ENCODE measurements at regions not wholly inside any gene's neighbourhood (a gene's known extent, or its start where the extent isn't known, plus 50 kb on each side); places are given as distances from the start of the nearest gene placed in this dataset.
"Not testable (repeated sequence)": the region's sequence is repeated elsewhere in the genome, so short reads cannot be mapped to it uniquely, and the experiment has no call there.

DNA sequence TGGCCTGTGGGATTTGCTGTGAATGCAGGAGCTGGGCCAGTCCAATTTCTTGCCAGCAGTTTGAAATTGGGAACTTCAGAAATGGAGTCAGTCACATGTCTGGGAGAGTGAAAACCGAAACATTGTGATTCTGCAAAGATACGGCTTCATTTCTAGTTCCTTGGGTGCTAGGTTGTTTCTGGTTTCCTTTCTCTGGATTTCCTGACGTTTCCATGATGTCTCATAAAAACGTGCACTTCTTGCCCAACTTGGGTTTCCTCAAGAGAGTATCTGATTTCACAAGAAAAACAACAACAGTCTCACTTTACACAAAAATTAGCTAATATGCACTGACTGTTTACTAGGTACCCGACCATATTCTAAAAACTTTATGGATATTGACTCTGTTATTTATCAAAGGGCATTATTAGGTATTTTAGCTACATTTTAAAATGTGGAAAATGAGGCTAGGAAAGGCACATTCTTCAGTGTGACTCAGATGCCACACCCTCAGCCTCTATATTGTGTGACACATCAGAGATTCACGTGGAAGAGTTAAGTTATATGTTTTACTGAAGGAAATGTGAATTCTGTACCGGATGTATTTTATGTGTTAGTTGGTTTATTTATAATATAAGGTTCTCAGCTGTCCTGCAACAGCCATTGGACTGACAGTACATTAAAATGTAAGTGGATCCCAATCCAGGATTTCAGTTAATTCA, 225.0 kb upstream of the PUDP start:
- no peak for FAIRE-seq

GRCh38 chrX:7362111-7362510, 214.2 kb upstream of the PUDP start:
- FAIRE-seq: no peak

DNA sequence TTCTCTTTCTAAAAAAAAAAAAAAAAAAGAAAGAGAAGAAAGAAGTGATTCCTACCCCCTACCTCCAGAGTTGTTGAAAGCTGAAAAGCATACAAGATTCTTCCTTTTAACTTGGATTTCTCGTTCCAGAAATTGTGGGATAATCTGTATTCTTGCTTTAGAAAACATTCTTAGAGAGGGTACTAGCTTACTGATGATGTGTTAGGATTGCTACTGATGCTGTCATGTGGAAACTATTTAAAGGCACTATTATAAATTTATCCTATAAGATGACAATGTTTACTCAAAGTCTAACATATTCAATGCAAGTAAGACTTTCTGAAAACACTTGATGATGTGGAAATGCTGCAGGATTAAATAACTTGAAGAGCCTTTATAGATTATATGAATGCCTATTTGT, 204.0 kb upstream of the PUDP start:
- no peak for FAIRE-seq

DNA sequence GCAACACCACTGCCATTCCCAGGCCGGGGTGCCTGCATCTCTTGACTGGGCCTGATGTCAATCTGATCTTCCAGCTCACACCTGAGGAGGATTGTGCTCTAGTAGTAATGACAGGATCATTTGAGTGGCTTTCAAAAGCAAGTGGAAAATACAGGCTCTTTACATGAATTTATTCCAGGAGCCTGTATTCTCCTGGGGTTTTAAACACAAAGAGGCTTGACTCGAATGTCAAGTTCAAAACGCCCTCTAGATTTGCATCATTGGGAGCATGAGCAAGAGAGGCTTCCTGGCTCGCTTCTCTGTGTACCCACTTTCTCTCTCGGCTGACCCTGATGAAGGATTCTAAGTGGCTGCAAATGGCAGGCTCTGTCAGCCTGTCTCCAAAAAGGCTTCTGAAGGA, 199.5 kb upstream of the PUDP start:
- no peak for FAIRE-seq

DNA sequence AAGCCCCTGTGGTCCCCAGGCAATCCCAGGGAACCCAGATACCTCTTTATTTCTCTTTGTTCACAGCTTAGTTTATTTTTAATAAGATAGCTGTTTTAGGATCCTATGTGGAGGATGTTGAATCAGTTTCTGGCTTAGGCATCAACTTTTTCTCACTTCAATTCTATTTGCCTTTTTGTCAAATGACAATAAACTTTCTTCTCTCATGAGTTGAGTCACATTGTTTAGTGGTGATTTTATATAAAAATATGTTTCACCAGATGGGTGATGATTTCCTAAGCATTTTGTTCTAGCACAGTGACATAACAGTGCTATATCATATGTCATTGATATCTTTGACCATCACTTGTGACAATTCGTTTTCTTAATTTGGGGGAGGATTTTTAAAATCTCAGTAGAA, 198.1 kb upstream of the PUDP start:
- FAIRE-seq: no peak

DNA sequence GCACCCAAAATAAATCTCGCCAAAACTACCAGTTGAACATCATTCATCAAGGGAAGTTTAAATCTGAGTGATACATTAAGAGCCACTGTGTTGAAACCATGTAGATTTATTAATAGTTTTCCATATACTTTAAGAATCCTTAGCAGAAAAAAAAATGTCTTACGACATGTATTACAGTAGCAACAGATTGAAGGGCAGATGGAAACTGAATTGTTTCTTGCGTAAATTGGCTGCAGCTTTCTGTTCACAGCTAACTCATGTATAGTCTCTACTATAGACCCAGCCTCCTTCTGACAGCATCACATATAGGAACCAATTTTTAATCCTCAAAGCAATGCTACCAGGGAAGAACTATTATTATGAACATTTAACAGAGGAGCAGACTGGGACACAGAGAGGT, 195.2 kb upstream of the PUDP start:
- no peak for FAIRE-seq

- FAIRE-seq: not testable (repeated sequence)
Observed at GRCh38 chrX:7335816-7336362, 187.9 kb upstream of the PUDP start.

GRCh38 chrX:7334253-7334935, 186.4 kb upstream of the PUDP start:
- no peak for FAIRE-seq

DNA sequence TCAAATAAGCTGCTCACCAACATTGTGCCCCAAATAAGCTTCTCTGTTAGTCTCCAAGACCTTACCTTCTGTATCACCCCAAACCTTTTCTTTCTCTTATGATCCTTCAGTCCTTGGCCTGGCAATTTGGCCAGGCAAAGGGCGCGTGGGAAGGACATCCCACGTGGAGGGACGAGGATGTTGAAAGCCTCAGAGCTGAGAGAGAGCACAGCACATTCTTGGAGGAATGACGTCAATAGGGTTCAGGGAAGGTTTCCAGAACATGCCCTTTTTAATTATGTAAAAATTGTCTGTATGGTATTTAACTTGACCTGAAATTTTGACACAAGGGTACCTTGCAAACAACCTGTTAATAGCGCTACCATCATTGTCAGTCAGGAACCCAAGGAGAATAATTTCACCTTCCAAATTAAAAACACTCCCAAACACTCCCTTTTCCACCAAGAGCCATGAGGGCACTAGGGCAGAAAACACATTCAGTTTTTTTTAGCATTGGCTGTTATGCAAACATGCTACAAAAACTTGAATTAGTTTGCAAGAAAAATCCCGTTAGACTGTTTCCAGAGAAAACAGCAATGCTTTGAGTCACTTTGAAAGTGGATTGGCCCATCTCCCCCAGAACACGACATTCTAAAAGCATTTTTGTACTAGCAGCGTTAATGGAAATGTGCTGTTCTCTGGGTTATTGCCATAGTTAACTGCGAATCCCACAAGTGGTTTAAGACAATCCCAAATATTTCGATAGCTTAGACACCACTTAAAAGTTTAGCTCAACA, 183.2 kb upstream of the PUDP start:
- FAIRE-seq: no peak

- FAIRE-seq: no peak
Observed at GRCh38 chrX:7330556-7330955, 182.6 kb upstream of the PUDP start.

DNA sequence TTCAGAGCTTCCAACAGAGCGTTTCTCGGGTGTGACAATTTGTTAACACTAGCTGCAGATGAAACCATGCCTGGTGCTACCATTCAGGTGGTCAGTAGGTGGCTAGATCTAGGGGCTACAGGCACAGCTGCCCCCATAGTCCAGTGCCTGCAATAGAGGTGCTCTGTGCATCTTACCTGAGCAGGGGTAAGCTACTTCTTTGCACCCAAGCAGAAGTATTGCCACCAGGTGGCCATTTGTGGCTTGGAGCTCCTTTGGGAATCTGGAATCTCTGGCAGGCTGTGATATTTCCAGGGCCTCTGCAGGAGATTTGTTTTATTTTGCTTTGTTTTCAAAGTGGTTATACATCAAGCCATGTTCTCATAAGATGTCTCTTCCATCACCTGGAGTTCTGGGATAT, 170.7 kb upstream of the PUDP start:
- no peak for FAIRE-seq

DNA sequence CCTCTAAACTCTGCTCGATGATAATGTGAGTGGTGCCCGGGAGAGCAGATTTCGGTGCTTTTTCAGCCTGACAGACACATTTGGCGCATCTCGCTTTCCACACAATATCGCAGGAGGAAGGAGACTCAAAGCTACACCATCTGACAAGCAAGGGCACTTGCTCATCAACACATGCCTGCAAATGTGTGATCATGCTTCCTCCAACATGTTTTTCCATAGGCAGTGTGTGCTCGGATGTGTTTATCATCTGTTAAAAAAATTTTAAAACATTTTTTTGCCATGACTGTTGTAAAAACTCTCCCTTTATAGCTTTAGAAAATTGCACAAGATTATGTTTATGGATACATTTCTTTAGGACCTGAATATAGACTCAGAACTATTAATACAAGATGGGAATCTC, 170.3 kb upstream of the PUDP start:
- no peak for FAIRE-seq

DNA sequence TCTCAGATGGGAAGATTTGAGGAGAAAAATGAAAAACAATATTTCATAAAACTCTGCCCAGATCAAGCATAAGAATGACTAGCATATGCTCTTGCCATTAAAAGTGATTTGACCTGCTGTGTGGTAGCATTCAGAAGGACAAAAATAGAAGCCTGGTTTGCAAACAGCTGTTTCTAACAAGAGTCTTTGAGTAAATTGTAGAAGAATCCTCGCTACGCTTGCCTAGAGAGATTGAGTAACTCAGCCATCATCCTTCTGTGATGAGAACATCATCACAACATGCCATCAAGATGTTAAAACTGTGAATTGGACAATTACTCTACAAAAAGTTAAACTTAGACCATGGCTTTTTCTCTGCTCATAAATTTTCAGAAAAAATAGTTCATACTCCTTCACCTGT, 168.9 kb upstream of the PUDP start:
- no peak for FAIRE-seq

DNA sequence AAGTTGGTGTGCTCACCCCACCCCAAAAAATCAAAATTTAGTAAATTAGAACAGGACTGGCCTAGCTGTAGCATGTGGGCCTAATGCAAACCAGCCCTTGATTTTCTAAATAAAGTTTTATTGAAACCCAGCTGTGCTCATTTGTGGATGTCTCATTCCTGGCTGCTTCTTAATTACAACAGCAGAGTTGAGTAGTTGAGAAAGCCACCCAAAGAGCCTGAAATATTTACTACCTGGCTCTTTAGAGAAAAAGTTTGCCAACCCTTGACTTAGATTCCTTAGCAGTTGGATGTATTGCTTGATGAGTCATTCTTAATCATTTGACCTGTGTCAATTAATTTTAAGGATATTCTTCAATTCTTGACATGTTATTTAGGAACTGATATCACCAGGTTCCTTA, 168.3 kb upstream of the PUDP start:
- no peak for FAIRE-seq

DNA sequence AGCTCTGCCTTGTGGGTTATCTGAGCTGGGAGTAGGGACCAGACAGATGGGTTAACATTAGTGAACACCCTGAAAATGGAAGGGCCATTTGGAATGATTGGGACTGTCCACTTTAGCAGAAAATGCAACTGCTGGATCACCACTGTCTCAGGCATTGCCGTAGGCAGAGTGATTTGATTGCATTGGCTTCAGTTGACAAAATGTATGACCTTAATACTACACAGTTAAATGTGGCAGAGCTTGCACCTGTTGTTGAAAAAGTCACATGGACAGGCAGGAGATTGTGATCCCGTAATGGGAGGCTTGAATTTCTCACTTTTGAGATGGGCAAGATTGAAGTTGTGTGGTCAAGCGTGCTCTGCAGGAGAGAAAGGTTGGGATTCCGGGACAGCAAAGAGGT, 166.5 kb upstream of the PUDP start:
- FAIRE-seq: no peak

GRCh38 chrX:7307720-7308119, 159.8 kb upstream of the PUDP start:
- no peak for FAIRE-seq

DNA sequence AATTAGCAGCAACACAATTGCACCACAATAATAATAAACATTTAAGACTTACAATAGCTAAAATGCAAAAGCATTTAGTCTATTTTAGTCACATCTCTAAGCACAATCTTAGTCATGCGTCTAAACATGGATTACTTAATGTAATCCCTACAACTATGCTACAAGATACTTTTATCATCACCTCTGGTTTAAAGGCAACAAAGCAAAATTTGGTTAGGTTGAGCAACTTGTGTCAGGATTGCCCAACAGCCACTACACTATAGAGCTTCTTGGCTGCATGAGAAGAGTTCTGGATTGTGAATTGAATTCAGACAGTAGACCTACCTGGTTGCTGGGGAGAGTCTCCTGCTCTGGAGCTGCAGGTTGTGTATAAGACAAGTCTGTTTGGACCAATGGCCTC, 146.5 kb upstream of the PUDP start:
- FAIRE-seq: no peak

DNA sequence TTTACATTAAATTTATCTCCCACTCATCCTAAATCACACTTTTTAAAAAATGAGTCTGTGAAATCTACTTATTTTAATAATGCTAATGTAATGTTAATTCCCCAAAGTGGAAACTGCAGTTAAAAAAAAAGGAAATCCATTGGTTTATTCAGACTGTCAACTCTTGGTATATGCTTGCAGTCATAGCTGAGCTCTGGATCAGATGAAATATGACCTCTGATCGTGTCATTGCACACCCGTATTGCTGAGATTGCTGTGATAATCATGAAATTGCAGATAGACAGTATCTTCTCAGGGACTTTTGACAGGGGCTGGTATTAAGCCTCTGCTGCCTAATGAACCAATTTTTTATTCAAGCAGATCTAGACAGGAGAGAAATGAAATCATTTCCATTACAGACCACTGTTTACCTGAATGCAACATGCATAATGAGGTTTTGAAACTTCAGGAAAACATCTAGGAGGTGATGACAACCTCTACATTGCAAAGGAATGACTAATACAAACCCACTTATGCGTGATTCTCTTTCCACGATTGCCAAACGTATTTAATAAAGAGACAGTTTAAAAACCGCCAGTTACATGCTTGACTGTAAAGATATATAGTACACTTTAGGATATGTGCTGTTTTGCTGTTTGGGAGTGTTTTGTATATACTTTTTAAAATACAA, 138.3 kb upstream of the PUDP start:
- FAIRE-seq: no peak

DNA sequence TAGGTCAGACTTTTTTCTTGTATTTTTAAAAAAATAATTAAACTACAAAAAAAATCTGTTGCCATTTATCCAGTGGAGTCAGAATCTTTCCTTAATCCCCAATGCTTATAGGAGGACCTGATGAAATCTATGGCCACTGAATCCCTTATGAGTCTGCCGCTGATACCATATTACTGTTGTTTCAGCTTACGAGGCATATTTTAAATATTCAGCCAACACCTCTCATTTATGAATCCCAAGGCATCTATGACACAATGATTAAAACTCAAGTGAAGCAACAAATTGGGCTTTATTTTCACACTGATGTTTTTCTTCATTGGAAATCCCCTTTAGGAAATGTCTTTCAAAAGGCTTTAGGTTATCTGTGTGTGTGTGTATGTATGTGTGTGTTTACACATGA, 137.8 kb upstream of the PUDP start:
- no peak for FAIRE-seq

DNA sequence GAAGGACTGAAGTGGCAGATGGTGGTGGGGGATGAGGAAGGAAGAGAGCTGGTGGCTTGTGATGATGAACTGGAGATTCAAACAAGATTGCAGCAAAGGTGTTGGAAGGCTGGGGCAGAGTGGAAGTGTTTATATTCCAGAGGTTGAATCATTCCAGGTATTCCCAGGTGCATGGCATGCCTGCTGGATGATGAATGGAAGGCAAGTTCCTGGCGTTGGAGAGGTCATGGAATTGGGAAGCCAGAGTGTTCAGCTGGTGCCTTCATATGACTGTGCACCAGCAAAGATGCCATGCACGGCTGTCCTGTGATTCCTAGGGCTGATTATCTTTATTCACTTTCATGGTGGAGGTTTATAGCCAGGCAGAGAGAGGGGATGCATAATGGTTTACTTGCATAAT, 135.8 kb upstream of the PUDP start:
- no peak for FAIRE-seq

GRCh38 chrX:7280520-7280919, 132.6 kb upstream of the PUDP start:
- no peak for FAIRE-seq

DNA sequence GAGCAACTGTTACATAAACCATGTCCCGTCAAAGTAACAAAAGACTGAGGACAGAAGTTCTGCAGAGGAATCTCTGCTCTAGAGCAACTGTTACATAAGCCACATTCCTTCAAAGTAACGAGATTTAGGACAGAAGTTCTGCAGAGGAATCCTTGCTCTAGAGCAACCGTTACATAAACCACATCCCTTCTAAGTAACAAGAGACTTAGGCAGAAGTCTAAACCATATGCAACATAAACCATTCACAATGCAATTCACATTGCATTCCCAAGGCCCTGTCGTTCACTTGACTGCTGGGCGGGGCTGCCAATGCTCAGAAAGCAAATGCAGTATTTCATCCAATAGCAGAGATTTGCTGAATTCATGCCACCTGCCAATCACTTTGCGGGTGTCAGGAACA, 124.4 kb upstream of the PUDP start:
- no peak for FAIRE-seq

- no peak for FAIRE-seq
Observed at GRCh38 chrX:7270933-7271332, 123.0 kb upstream of the PUDP start.
